ENCODE measurements at regions not wholly inside any gene's neighbourhood (a gene's known extent, or its start where the extent isn't known, plus 50 kb on each side); places are given as distances from the start of the nearest gene placed in this dataset.

DNA sequence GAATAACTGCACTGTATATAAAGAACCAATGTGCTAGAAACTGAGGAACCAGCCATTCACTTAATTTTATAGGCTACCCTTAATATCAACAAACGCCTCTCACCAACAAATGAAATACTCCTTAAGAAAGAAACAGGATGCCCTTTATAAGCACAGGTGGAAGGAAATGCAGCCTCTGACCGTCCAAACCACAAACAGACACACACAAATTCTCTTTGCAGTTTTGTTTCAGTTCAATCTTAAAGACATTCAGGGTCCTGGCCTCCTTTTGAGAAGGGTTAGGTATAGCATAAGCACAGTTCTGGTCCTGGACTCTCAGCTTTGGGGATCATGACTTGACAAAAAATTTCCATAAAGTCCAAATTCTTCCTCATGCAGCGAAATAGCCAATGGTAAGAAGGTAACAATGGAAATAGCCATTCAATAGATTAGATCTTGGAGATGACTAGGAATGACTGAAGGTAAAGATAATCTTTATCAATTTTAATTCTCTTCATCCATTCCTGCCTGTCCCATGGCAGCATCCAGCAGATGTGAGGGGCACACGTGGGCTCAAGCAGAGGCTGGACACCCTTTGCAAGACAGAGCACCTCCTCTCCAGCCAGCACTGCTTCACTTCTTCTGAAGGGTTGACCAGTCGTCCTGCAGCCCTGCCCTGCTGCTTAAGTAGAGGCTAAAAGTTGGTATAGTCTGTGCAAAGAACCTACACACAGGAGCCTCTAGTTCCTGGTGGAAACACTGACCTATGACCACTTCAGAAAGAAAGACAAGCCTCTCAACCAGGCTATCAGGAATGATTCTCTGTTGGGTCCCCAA lies 123.9 kb downstream of the CD83 start:
- TF ChIP-seq, protein P1, sequence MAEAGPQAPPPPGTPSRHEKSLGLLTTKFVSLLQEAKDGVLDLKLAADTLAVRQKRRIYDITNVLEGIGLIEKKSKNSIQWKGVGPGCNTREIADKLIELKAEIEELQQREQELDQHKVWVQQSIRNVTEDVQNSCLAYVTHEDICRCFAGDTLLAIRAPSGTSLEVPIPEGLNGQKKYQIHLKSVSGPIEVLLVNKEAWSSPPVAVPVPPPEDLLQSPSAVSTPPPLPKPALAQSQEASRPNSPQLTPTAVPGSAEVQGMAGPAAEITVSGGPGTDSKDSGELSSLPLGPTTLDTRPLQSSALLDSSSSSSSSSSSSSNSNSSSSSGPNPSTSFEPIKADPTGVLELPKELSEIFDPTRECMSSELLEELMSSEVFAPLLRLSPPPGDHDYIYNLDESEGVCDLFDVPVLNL (IDR thresholded peaks at IDR 0.05; ENCODE audit: low read depth, low read length): no peak
- no peak for TF ChIP-seq TCF12 (IDR thresholded peaks at IDR 0.05; ENCODE audit: low read depth, low read length)
- TF ChIP-seq RAD21 (IDR thresholded peaks at IDR 0.05; ENCODE audit: insufficient read depth, low read depth, low read length): no peak
- TF ChIP-seq, protein P2, sequence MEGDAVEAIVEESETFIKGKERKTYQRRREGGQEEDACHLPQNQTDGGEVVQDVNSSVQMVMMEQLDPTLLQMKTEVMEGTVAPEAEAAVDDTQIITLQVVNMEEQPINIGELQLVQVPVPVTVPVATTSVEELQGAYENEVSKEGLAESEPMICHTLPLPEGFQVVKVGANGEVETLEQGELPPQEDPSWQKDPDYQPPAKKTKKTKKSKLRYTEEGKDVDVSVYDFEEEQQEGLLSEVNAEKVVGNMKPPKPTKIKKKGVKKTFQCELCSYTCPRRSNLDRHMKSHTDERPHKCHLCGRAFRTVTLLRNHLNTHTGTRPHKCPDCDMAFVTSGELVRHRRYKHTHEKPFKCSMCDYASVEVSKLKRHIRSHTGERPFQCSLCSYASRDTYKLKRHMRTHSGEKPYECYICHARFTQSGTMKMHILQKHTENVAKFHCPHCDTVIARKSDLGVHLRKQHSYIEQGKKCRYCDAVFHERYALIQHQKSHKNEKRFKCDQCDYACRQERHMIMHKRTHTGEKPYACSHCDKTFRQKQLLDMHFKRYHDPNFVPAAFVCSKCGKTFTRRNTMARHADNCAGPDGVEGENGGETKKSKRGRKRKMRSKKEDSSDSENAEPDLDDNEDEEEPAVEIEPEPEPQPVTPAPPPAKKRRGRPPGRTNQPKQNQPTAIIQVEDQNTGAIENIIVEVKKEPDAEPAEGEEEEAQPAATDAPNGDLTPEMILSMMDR (IDR thresholded peaks at IDR 0.05 in 2 of 3, conservative IDR thresholded peaks at IDR 0.05 in 1 of 3; ENCODE audit: control insufficient read depth in 2 of 3, extremely low read depth in 1 of 3, insufficient read depth in 1 of 3, low read depth in 3 of 3, low read length in 3 of 3): no peak
- TF ChIP-seq SREBF1 (IDR thresholded peaks at IDR 0.05; ENCODE audit: low read length): no peak
- TF ChIP-seq EZH2 (IDR thresholded peaks at IDR 0.05; ENCODE audit: borderline replicate concordance, control insufficient read depth, low read depth, low read length): no peak
- TF ChIP-seq MTA3 (IDR thresholded peaks at IDR 0.05; ENCODE audit: borderline replicate concordance, low read length): no peak

All from GM12878 (cell line).